Cardiac fibroblast (primary cell): ENCODE measurements at regions not wholly inside any gene's neighbourhood (a gene's known extent, or its start where the extent isn't known, plus 50 kb on each side); places are given as distances from the start of the nearest gene placed in this dataset.
A peak's percentile ranks its signal among the peaks of the same experiment; 100 is the strongest.
"Not testable (repeated sequence)": the region's sequence is repeated elsewhere in the genome, so short reads cannot be mapped to it uniquely, and the experiment has no call there.

Source experiments
- DNase-seq, 2 donors: peaks; one replicate each; pipeline versions ENCODE4 v3.0.0 to v3.0.0-alpha.2; 2010; ENCODE audit warnings: low read depth in 2 of 2
- H3K4me3 ChIP-seq, 2 donors: replicated peaks in 1 of 2; 1 replicate in 1 of 2; 2 replicates in 1 of 2; pipeline ENCODE4 v1.5.1; 2011; ENCODE audit warnings: low read depth in 2 of 2, low read length in 2 of 2, mild to moderate bottlenecking in 2 of 2, moderate library complexity in 1 of 2
- CTCF ChIP-seq: IDR thresholded peaks from one replicate; pipeline ENCODE4 v1.5.1; 2011; ENCODE audit warnings: low read depth, mild to moderate bottlenecking, low read length, inconsistent platforms

- H3K4me3 ChIP-seq, result peak overlapping the region in 1 of 2 donors; percentile 15
- no peak for TF ChIP-seq CTCF
- DNase-seq, result no peak
These were observed 140.8 kb upstream of the PGRMC2 start for GRCh38 chr4:128428397-128428796.

- DNase-seq, result peak; percentile 86 to 91
- TF ChIP-seq CTCF, result peak; percentile 56
- H3K4me3 ChIP-seq, result peak overlapping the region in 1 of 2 donors; percentile 15
These were observed 140.3 kb upstream of the PGRMC2 start for GRCh38 chr4:128427832-128428366.

GRCh38 chr4:128424527-128425497 lies 137.2 kb upstream of the PGRMC2 start:
- H3K4me3 ChIP-seq, result no peak overlapping the region
- TF ChIP-seq CTCF, result no peak
- peak; percentile 55 to 76 for DNase-seq

- not testable (repeated sequence) for H3K4me3 ChIP-seq, DNase-seq
These were observed 134.7 kb upstream of the PGRMC2 start for GRCh38 chr4:128422296-128422695.

GRCh38 chr4:128416921-128417320 lies 129.3 kb upstream of the PGRMC2 start:
- no peak for TF ChIP-seq CTCF
- peak; percentile 9 to 52 for DNase-seq
- no peak overlapping the region for H3K4me3 ChIP-seq

- TF ChIP-seq CTCF, result no peak
- DNase-seq, result no peak
- no peak overlapping the region for H3K4me3 ChIP-seq
These were observed 122.4 kb upstream of the PGRMC2 start for GRCh38 chr4:128410037-128410436.

- no peak for DNase-seq
- no peak for TF ChIP-seq CTCF
- H3K4me3 ChIP-seq, result no peak overlapping the region
These were observed 116.0 kb upstream of the PGRMC2 start for GRCh38 chr4:128403586-128403985.
